NB4 (cell line): ENCODE measurements at regions not wholly inside any gene's neighbourhood (a gene's known extent, or its start where the extent isn't known, plus 50 kb on each side); places are given as distances from the start of the nearest gene placed in this dataset.
"Not testable (repeated sequence)": the region's sequence is repeated elsewhere in the genome, so short reads cannot be mapped to it uniquely, and the experiment has no call there.

Experiments used
- DNase-seq: peaks from one replicate; pipeline ENCODE4 v3.0.0; 2010; ENCODE audit warnings: low read depth
- H3K4me3 ChIP-seq: one replicate; pipeline ENCODE4 v1.5.1; 2011; ENCODE audit warnings: mild to moderate bottlenecking, low read depth, low read length, moderate library complexity
- CTCF ChIP-seq: IDR thresholded peaks from one replicate; pipeline ENCODE4 v1.5.1; 2012; ENCODE audit warnings: low read depth, low read length
- MAX ChIP-seq: IDR thresholded peaks from 2 replicates; pipeline ENCODE4 v1.6.1; 2011; ENCODE audit warnings: low read depth, low read length
- MYC ChIP-seq: IDR thresholded peaks from 2 replicates; pipeline ENCODE4 v1.6.1; 2011; ENCODE audit warnings: low read depth, low read length
- POLR2A ChIP-seq: IDR thresholded peaks from 2 replicates; pipeline ENCODE4 v1.6.1; 2011; ENCODE audit warnings: mild to moderate bottlenecking; ENCODE audit not compliant: insufficient read length; ENCODE audit errors: extremely low read depth

GRCh38 chr5:143636931-143637528, 174.9 kb upstream of the HMHB1 start:
- no peak for DNase-seq
- no peak overlapping the region for H3K4me3 ChIP-seq
- TF ChIP-seq POLR2A (no peak), MAX (no peak), MYC (no peak), CTCF (no peak)

GRCh38 chr5:143635888-143636287, 176.1 kb upstream of the HMHB1 start:
- no peak overlapping the region for H3K4me3 ChIP-seq
- TF ChIP-seq MYC, result no peak
- TF ChIP-seq POLR2A, result no peak
- no peak for TF ChIP-seq CTCF
- TF ChIP-seq MAX, result no peak
- DNase-seq, result no peak

- TF ChIP-seq MYC, result no peak
- TF ChIP-seq MAX, result no peak
- TF ChIP-seq CTCF, result no peak
- TF ChIP-seq POLR2A, result no peak
- H3K4me3 ChIP-seq, result no peak overlapping the region
- DNase-seq, result no peak
These were observed 176.7 kb upstream of the HMHB1 start for GRCh38 chr5:143635146-143635752.

- H3K4me3 ChIP-seq, result no peak overlapping the region
- DNase-seq, result no peak
- TF ChIP-seq MYC, result no peak
- TF ChIP-seq POLR2A, result no peak
- no peak for TF ChIP-seq CTCF
- TF ChIP-seq MAX, result no peak
These were observed 177.3 kb upstream of the HMHB1 start for GRCh38 chr5:143634689-143635088.

GRCh38 chr5:143629871-143630659, 181.9 kb upstream of the HMHB1 start:
- no peak for DNase-seq
- H3K4me3 ChIP-seq, result no peak overlapping the region
- TF ChIP-seq CTCF, result no peak
- no peak for TF ChIP-seq MAX
- TF ChIP-seq MYC, result no peak
- TF ChIP-seq POLR2A, result no peak

GRCh38 chr5:143625048-143625447, 186.9 kb upstream of the HMHB1 start:
- H3K4me3 ChIP-seq, DNase-seq: not testable (repeated sequence)
